HepG2 (cell line): ENCODE measurements at regions not wholly inside any gene's neighbourhood (a gene's known extent, or its start where the extent isn't known, plus 50 kb on each side); places are given as distances from the start of the nearest gene placed in this dataset.

Experiments used
- HDAC2 ChIP-seq: sonication (generic); formaldehyde crosslinking; IDR thresholded peaks from 2 replicates; pipeline ENCODE4 v1.4.0; 2020; ENCODE audit warnings: missing genetic modification reagents
- MLLT10 ChIP-seq: sonication (generic); formaldehyde crosslinking; IDR thresholded peaks from 2 replicates; pipeline ENCODE4 v1.4.0; 2020; ENCODE audit warnings: missing genetic modification reagents

DNA sequence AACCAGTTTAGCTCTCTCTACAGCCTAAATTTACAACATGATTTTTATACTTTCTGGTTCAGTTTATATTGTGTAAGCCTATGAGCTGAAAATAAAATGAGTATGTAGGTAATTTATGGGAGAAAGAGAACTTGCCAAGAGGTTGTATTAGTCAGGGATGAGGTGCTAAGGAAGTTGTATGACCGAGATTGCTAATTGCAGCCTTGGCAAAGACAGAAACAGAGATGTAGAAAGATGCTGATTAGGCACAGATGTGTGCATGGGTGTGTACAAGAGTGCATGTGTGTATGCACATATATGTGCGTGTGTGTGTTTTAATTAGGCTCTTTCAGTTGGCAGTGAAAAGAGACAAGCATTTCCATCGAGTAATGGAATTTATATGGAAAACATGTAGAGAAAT is 213.9 kb downstream of the FBXO15 start:
- TF ChIP-seq HDAC2 (CRISPR knock-in tag): no peak
- no peak for TF ChIP-seq MLLT10 (CRISPR knock-in tag)
